Lower leg skin (tissue), 4 donors: ENCODE measurements at regions not wholly inside any gene's neighbourhood (a gene's known extent, or its start where the extent isn't known, plus 50 kb on each side); places are given as distances from the start of the nearest gene placed in this dataset.
"Not testable (repeated sequence)": the region's sequence is repeated elsewhere in the genome, so short reads cannot be mapped to it uniquely, and the experiment has no call there.

Source experiments
- DNase-seq, 2 donors: peaks; one replicate each; pipeline ENCODE4 v3.0.0-alpha.2; 2019; ENCODE audit warnings: low spot score in 2 of 2
- H3K4me3 ChIP-seq: fragments of 200-600 bp; sonication (generic); 2 replicates; pipeline ENCODE4 v1.5.1; 2017; ENCODE audit warnings: mild to moderate bottlenecking, low read depth; ENCODE audit not compliant: poor library complexity, severe bottlenecking
- POLR2A ChIP-seq, 2 donors: fragments of 450-650 bp; IDR thresholded peaks; one replicate each; pipeline ENCODE4 v1.6.1; 2016 to 2017; ENCODE audit warnings: antibody characterized with exemption in 2 of 2, mild to moderate bottlenecking in 1 of 2, moderate library complexity in 1 of 2
- WGBS, 2 donors: methylation state at CpG; one replicate each; pipeline ENCODE4 v1.1.5; 2018; 5-methylcytosine and 5-hydroxymethylcytosine counted together
- intact Hi-C: fragments of 100-400 bp; cut with DNase I; formaldehyde crosslinking; loops from one replicate; pipeline ENCODE4 v1.15.0; 2023; ENCODE audit warnings: low total_unique reads
- TF ChIP-seq, protein P1 (sequence below), 3 donors: fragments of 450-650 bp; IDR thresholded peaks; one replicate each; pipeline ENCODE4 v1.5.1; 2016; ENCODE audit warnings: antibody characterized with exemption in 3 of 3, mild to moderate bottlenecking in 3 of 3, moderate library complexity in 2 of 3

DNA sequence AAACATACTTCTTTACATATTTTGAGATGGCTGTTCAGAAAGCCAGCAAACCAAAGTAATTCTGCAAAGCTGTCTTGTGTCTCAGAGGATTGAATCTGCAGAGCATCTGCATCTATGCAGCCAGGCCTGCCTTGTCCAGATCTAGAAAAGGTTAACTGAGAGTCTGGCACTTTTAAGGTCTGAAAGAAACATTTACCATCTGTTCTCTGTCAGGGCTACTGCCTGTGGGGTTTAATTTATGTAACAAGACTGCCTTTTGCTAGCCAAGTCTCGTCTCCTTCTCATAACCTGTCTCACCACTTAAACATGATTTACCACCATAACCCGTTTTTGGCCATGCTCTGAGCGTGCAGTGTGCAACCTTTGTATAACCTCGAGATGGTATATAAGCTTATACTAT lies 194.2 kb downstream of the SYT10 start:
- 28 to 30% methylated on average over 4 of the region's 4 CpGs for WGBS, 2 donors
- no peak overlapping the region for H3K4me3 ChIP-seq
- intact Hi-C loops, result no loop called here
- TF ChIP-seq, protein P1, sequence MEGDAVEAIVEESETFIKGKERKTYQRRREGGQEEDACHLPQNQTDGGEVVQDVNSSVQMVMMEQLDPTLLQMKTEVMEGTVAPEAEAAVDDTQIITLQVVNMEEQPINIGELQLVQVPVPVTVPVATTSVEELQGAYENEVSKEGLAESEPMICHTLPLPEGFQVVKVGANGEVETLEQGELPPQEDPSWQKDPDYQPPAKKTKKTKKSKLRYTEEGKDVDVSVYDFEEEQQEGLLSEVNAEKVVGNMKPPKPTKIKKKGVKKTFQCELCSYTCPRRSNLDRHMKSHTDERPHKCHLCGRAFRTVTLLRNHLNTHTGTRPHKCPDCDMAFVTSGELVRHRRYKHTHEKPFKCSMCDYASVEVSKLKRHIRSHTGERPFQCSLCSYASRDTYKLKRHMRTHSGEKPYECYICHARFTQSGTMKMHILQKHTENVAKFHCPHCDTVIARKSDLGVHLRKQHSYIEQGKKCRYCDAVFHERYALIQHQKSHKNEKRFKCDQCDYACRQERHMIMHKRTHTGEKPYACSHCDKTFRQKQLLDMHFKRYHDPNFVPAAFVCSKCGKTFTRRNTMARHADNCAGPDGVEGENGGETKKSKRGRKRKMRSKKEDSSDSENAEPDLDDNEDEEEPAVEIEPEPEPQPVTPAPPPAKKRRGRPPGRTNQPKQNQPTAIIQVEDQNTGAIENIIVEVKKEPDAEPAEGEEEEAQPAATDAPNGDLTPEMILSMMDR (IDR thresholded peaks at IDR 0.05), result no peak
- no peak for TF ChIP-seq POLR2A (IDR thresholded peaks at IDR 0.05)
- no peak for DNase-seq

DNA sequence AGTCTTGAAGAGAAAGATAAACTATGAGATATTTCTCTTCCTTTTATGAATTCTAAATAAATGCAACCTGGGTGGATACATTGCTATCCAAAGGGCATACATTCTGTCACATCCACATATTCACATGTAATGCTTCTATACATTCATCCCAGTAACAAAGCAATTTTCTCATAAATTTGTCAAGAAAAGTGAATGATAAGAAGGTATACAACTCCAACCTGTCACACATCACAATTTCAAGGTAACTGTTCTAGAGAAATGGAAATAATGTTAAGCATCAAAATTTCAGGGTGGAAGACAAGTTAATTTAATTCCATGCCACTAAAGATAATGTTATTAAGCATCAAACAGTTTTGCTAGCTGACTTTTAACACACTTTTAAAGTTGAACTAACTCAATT lies 212.9 kb downstream of the SYT10 start:
- no peak overlapping the region for H3K4me3 ChIP-seq
- TF ChIP-seq POLR2A (IDR thresholded peaks at IDR 0.05), result no peak
- TF ChIP-seq, protein P1 (IDR thresholded peaks at IDR 0.05), result no peak
- no peak for DNase-seq
- intact Hi-C loops, result no loop called here

GRCh38 chr12:33223956-33224355 lies 215.7 kb downstream of the SYT10 start:
- DNase-seq, result no peak
- TF ChIP-seq, protein P1 (IDR thresholded peaks at IDR 0.05), result no peak
- no peak for TF ChIP-seq POLR2A (IDR thresholded peaks at IDR 0.05)
- intact Hi-C loops, result no loop called here
- H3K4me3 ChIP-seq, result no peak overlapping the region
- WGBS, 2 donors, result 49 to 67% methylated on average over 3 of the region's 3 CpGs

DNA sequence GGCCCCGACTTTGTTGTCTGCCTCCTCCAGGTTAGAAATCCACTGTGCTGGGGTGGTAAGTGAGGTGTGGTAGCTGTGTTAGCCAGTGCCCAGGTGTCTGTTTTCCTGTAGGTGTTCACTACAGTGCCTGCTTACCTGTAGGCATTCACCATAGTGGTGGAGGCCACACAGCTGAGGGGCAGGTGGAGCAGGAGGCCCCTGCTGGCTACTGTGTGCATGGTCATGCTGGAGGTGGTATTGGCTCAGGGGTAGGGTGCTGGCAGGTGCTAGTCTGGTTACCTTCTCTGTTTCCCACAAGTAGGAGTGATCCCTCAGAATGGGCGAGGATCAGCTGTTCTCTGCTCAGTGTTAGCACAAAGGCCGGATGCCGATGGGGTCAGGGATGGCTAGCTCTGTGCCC lies 217.3 kb downstream of the SYT10 start:
- TF ChIP-seq POLR2A (IDR thresholded peaks at IDR 0.05), result no peak
- TF ChIP-seq, protein P1 (IDR thresholded peaks at IDR 0.05), result no peak
- intact Hi-C loops, result no loop called here
- 88 to 94% methylated on average over 4 of the region's 4 CpGs for WGBS, 2 donors

GRCh38 chr12:33205981-33206380 lies 233.6 kb downstream of the SYT10 start:
- intact Hi-C loops, result no loop called here
- H3K4me3 ChIP-seq, result no peak overlapping the region
- WGBS, 2 donors, result 61 to 63% methylated on average over 2 of the region's 2 CpGs
- TF ChIP-seq, protein P1 (IDR thresholded peaks at IDR 0.05), result no peak
- no peak for TF ChIP-seq POLR2A (IDR thresholded peaks at IDR 0.05)
- no peak for DNase-seq

More for the DNA sequence above, 217.3 kb downstream of the SYT10 start:
- no peak overlapping the region for H3K4me3 ChIP-seq
- no peak for DNase-seq

- DNase-seq, intact Hi-C loops, H3K4me3 ChIP-seq: not testable (repeated sequence)
Measured at GRCh38 chr12:33194389-33194788, 245.2 kb downstream of the SYT10 start.
